ENCODE measurements at regions not wholly inside any gene's neighbourhood (a gene's known extent, or its start where the extent isn't known, plus 50 kb on each side); places are given as distances from the start of the nearest gene placed in this dataset.

GRCh38 chr4:137076908-137077307 is 455.4 kb downstream of the PCDH18 start:
- TF ChIP-seq CTCF (conservative IDR thresholded peaks at IDR 0.05) (no peak), EZH2 (IDR thresholded peaks at IDR 0.05; ENCODE audit: low read depth) (no peak)

Data from PC-9 (cell line).